ENCODE measurements at regions not wholly inside any gene's neighbourhood (a gene's known extent, or its start where the extent isn't known, plus 50 kb on each side); places are given as distances from the start of the nearest gene placed in this dataset.

GRCh38 chr10:44034946-44035345 is 350.0 kb downstream of the CXCL12 start:
- ATAC-seq (ENCODE audit: low read depth) (no peak), DNase-seq (no peak)
- Mint-ChIP-seq H3K36me3 (ENCODE audit: low read depth) (no peaks in the 10 kb centered on the region), H3K27ac (no peak overlapping the region), H3K4me3 (no peak overlapping the region), H3K9me3 (no peaks in the 10 kb centered on the region), H3K27me3 (peaks cover 3% of the 10 kb centered on the region), H3K4me1 (no peaks in the 10 kb centered on the region)
- ChIA-PET CTCF (no interaction called here), POLR2A (no interaction called here)
- intact Hi-C loops (cut with micrococcal nuclease) = no loop called here
- TF ChIP-seq CTCF (IDR thresholded peaks at IDR 0.05) = no peak

GRCh38 chr10:44033008-44033407 is 351.9 kb downstream of the CXCL12 start:
- Mint-ChIP-seq H3K27ac (no peak overlapping the region), H3K36me3 (ENCODE audit: low read depth) (no peaks in the 10 kb centered on the region), H3K4me3 (no peak overlapping the region), H3K9me3 (no peaks in the 10 kb centered on the region), H3K27me3 (peaks cover 3% of the 10 kb centered on the region), H3K4me1 (no peaks in the 10 kb centered on the region)
- no peak for TF ChIP-seq CTCF (IDR thresholded peaks at IDR 0.05)
- POLR2A ChIA-PET = no interaction called here
- intact Hi-C loops (cut with micrococcal nuclease) = no loop called here
- no peak for DNase-seq
- ATAC-seq (ENCODE audit: low read depth) = no peak
- CTCF ChIA-PET = no interaction called here

GRCh38 chr10:44032216-44032615 is 352.7 kb downstream of the CXCL12 start:
- H3K36me3 Mint-ChIP-seq (ENCODE audit: low read depth) = no peaks in the 10 kb centered on the region
- H3K27me3 Mint-ChIP-seq = peaks cover 3% of the 10 kb centered on the region
- no peaks in the 10 kb centered on the region for H3K4me1 Mint-ChIP-seq
- no peak for DNase-seq
- no peak for ATAC-seq (ENCODE audit: low read depth)
- POLR2A ChIA-PET = no interaction called here
- H3K27ac Mint-ChIP-seq = no peak overlapping the region
- H3K9me3 Mint-ChIP-seq = no peaks in the 10 kb centered on the region
- no peak for TF ChIP-seq CTCF (IDR thresholded peaks at IDR 0.05)
- H3K4me3 Mint-ChIP-seq = no peak overlapping the region
- intact Hi-C loops (cut with micrococcal nuclease) = no loop called here
- CTCF ChIA-PET = no interaction called here

- H3K4me3 Mint-ChIP-seq = no peak overlapping the region
- H3K27me3 Mint-ChIP-seq = peaks cover 3% of the 10 kb centered on the region
- no peak overlapping the region for H3K27ac Mint-ChIP-seq
- no peaks in the 10 kb centered on the region for H3K4me1 Mint-ChIP-seq
- DNase-seq (no peak), ATAC-seq (ENCODE audit: low read depth) (no peak)
- POLR2A ChIA-PET = no interaction called here
- no peak for TF ChIP-seq CTCF (IDR thresholded peaks at IDR 0.05)
- no peaks in the 10 kb centered on the region for H3K36me3 Mint-ChIP-seq (ENCODE audit: low read depth)
- intact Hi-C loops (cut with micrococcal nuclease) = no loop called here
- no peaks in the 10 kb centered on the region for H3K9me3 Mint-ChIP-seq
- CTCF ChIA-PET = no interaction called here
Observed at GRCh38 chr10:44030738-44031137, 354.2 kb downstream of the CXCL12 start.

GRCh38 chr10:44030132-44030531 is 354.8 kb downstream of the CXCL12 start:
- ChIA-PET POLR2A (no interaction called here), CTCF (no interaction called here)
- Mint-ChIP-seq H3K4me3 (no peak overlapping the region), H3K9me3 (no peaks in the 10 kb centered on the region), H3K4me1 (no peaks in the 10 kb centered on the region), H3K36me3 (ENCODE audit: low read depth) (no peaks in the 10 kb centered on the region), H3K27ac (no peak overlapping the region), H3K27me3 (peaks cover 3% of the 10 kb centered on the region)
- intact Hi-C loops (cut with micrococcal nuclease) = no loop called here
- DNase-seq = no peak
- no peak for TF ChIP-seq CTCF (IDR thresholded peaks at IDR 0.05)
- no peak for ATAC-seq (ENCODE audit: low read depth)
